Bronchial epithelial cell (primary cell): ENCODE measurements at regions not wholly inside any gene's neighbourhood (a gene's known extent, or its start where the extent isn't known, plus 50 kb on each side); places are given as distances from the start of the nearest gene placed in this dataset.
A peak's percentile ranks its signal among the peaks of the same experiment; 100 is the strongest.

Experiments used
- DNase-seq: peaks from one replicate; pipeline ENCODE4 v3.0.0-alpha.2; 2010; ENCODE audit warnings: low read depth
- FAIRE-seq: peaks from 2 replicates; lab custom pipeline; 2011; peaks lifted over from hg19 to GRCh38; lab: Jason Lieb, UNC
- H3K27me3 ChIP-seq: 2 replicates; pipeline ENCODE4 v1.5.1; 2011; ENCODE audit warnings: low read length; ENCODE audit not compliant: control insufficient read depth, insufficient read depth
- H3K36me3 ChIP-seq: 2 replicates; pipeline ENCODE4 v1.5.1; 2011; ENCODE audit warnings: low read length; ENCODE audit not compliant: control insufficient read depth, insufficient read depth
- H3K4me3 ChIP-seq: 2 replicates; pipeline ENCODE4 v1.5.1; 2011; ENCODE audit warnings: mild to moderate bottlenecking, low read depth, low read length, control low read depth
- CTCF ChIP-seq: IDR thresholded peaks from 2 replicates; pipeline ENCODE4 v1.5.1; 2011; ENCODE audit warnings: mild to moderate bottlenecking, moderate library complexity, low read length, control low read depth, inconsistent platforms; ENCODE audit not compliant: insufficient read depth, severe bottlenecking

- no peak for FAIRE-seq
- H3K4me3 ChIP-seq = no peak overlapping the region
- no peak for DNase-seq
Measured at GRCh38 chr13:84999252-84999651, 800.0 kb downstream of the SLITRK6 start.

GRCh38 chr13:84998681-84999080 is 800.5 kb downstream of the SLITRK6 start:
- Histone ChIP-seq H3K36me3 (no peaks in the 10 kb centered on the region), H3K27me3 (no peaks in the 10 kb centered on the region), H3K4me3 (no peak overlapping the region)
- no peak for TF ChIP-seq CTCF
- DNase-seq (no peak), FAIRE-seq (no peak)

More at GRCh38 chr13:84999252-84999651, 800.0 kb downstream of the SLITRK6 start:
- TF ChIP-seq CTCF = no peak
- no peaks in the 10 kb centered on the region for H3K36me3 ChIP-seq
- no peaks in the 10 kb centered on the region for H3K27me3 ChIP-seq

- Histone ChIP-seq H3K36me3 (no peaks in the 10 kb centered on the region), H3K27me3 (no peaks in the 10 kb centered on the region), H3K4me3 (no peak overlapping the region)
- FAIRE-seq = no peak
- no peak for DNase-seq
- no peak for TF ChIP-seq CTCF
Measured at GRCh38 chr13:84997858-84998257, 801.4 kb downstream of the SLITRK6 start.

- peak; percentile 46 for DNase-seq
- H3K27me3 ChIP-seq = no peaks in the 10 kb centered on the region
- TF ChIP-seq CTCF = no peak
Measured at GRCh38 chr13:84994582-84994981, 804.6 kb downstream of the SLITRK6 start.

GRCh38 chr13:84985860-84986259 is 813.4 kb downstream of the SLITRK6 start:
- Histone ChIP-seq H3K4me3 (no peak overlapping the region), H3K27me3 (no peaks in the 10 kb centered on the region), H3K36me3 (no peaks in the 10 kb centered on the region)
- TF ChIP-seq CTCF = peak; percentile 8
- FAIRE-seq (no peak), DNase-seq (peak; percentile 2)

More at GRCh38 chr13:84994582-84994981, 804.6 kb downstream of the SLITRK6 start:
- no peak overlapping the region for H3K4me3 ChIP-seq
- H3K36me3 ChIP-seq = no peaks in the 10 kb centered on the region
- FAIRE-seq = no peak

- TF ChIP-seq CTCF = no peak
- no peaks in the 10 kb centered on the region for H3K36me3 ChIP-seq
- H3K4me3 ChIP-seq = no peak overlapping the region
- H3K27me3 ChIP-seq = no peaks in the 10 kb centered on the region
- FAIRE-seq (no peak), DNase-seq (no peak)
Measured at GRCh38 chr13:84983321-84983720, 815.9 kb downstream of the SLITRK6 start.
